ENCODE measurements at regions not wholly inside any gene's neighbourhood (a gene's known extent, or its start where the extent isn't known, plus 50 kb on each side); places are given as distances from the start of the nearest gene placed in this dataset.

DNA sequence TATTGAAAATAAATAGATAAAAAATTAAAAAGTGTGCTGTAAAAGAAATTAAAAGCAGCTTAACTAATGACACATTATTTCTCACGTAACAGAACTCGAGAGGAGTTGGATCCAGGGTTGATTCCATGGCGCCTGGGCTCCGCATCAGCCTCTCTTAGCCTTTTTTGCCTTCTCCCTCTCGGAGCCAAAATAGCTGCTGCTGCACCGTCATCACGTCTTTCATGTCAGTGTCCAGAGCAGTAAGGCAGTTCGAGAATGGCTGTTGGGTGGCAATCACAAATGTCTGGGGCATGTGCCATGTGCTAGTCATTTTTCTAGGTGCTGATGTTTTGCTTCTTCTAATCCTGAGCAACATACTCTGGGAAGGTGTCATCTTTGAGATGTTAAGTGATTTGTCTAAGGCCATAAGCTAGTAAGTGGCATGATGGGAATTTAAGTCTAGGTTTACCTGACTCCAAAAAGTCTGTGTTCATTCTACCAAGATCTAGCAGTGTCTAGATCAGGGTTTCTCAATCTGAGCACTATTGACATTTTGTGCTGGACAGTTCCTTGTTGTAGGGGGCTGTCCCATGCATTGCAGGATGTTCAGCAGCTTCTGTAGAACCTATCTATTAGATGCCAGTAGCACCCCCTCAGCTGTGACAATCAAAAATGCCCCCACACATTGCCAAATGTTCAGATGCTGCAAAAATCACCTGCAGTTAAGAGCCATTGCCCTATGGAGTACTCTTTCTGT lies 280.4 kb downstream of the HAPSTR1 start:
- DNase-seq (ENCODE audit: low read depth): no peak
- TF ChIP-seq CTCF (conservative IDR thresholded peaks at IDR 0.05; ENCODE audit: low read depth, low read length): no peak
- H3K4me3 ChIP-seq (ENCODE audit: low read depth, low read length): no peak overlapping the region

DNA sequence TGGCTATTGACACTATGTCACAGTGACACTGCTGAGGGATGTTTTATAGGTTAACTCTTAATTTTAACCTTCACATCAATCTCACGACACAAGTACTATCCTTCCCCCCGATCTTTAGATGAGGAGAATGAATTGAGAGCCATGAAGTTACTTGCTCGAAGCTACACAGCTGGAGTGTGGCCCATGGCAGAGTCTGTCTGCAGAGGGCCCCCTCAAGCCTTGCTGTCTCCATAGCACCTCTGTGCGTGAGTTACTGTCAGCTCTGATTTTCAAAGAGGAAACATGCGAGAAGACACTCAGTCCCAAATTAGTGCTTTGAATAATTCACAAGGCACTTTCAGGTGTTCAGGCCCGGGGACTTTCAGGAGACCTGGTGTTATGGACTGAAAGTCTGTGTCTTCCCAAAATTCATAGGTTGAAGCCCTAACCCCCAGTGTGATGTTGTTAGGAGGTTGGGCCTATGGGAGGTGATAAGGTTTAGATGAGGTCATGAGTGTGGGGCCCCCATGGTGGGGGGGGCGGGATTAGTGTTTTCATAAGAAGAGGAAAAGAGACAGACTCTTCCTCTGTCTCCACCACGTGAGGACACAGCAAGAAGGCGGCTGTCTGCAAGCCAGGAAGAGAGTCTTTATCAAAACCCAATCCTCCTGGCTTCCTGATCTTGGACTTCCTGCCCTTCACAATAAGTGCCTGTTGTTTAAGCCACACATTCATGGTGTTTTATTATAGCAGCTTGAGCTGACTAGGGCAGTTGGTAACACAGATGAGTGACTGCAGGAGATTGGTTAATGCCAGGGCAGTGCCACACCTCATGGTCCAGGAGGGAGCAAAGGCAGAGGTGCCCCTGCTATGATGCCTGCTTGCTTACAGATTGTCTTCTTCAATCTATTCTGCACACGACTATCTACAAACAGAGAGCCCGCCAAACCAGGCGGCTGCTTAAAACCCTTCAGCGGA lies 281.8 kb downstream of the HAPSTR1 start:
- TF ChIP-seq CTCF (conservative IDR thresholded peaks at IDR 0.05; ENCODE audit: low read depth, low read length): no peak

GRCh38 chr16:9374061-9374460 lies 282.6 kb downstream of the HAPSTR1 start:
- DNase-seq (ENCODE audit: low read depth): no peak
- no peak for TF ChIP-seq CTCF (conservative IDR thresholded peaks at IDR 0.05; ENCODE audit: low read depth, low read length)

More for the DNA sequence above, 281.8 kb downstream of the HAPSTR1 start:
- no peak for DNase-seq (ENCODE audit: low read depth)
- H3K4me3 ChIP-seq (ENCODE audit: low read depth, low read length): no peak overlapping the region

GRCh38 chr16:9378876-9379275 lies 287.4 kb downstream of the HAPSTR1 start:
- no peak overlapping the region for H3K4me3 ChIP-seq (ENCODE audit: low read depth, low read length)
- DNase-seq (ENCODE audit: low read depth): no peak
- no peak for TF ChIP-seq CTCF (conservative IDR thresholded peaks at IDR 0.05; ENCODE audit: low read depth, low read length)

More at GRCh38 chr16:9374061-9374460, 282.6 kb downstream of the HAPSTR1 start:
- H3K4me3 ChIP-seq (ENCODE audit: low read depth, low read length): no peak overlapping the region

- DNase-seq (ENCODE audit: low read depth): no peak
- TF ChIP-seq CTCF (conservative IDR thresholded peaks at IDR 0.05; ENCODE audit: low read depth, low read length): no peak
- H3K4me3 ChIP-seq (ENCODE audit: low read depth, low read length): no peak overlapping the region
Observed at GRCh38 chr16:9380221-9380620, 288.8 kb downstream of the HAPSTR1 start.

GRCh38 chr16:9381399-9381798 lies 290.0 kb downstream of the HAPSTR1 start:
- no peak overlapping the region for H3K4me3 ChIP-seq (ENCODE audit: low read depth, low read length)
- no peak for DNase-seq (ENCODE audit: low read depth)
- no peak for TF ChIP-seq CTCF (conservative IDR thresholded peaks at IDR 0.05; ENCODE audit: low read depth, low read length)
